Astrocyte (in vitro differentiated cells and primary cell): ENCODE measurements at regions not wholly inside any gene's neighbourhood (a gene's known extent, or its start where the extent isn't known, plus 50 kb on each side); places are given as distances from the start of the nearest gene placed in this dataset.

ENCODE experiments used
- DNase-seq: peaks from one replicate; pipeline ENCODE4 v3.0.0-alpha.2; 2010; ENCODE audit warnings: low read depth
- FAIRE-seq: peaks from 2 replicates; lab custom pipeline; 2011; peaks lifted over from hg19 to GRCh38; lab: Jason Lieb, UNC
- H2AFZ ChIP-seq: 2 replicates; pipeline ENCODE4 v1.6.0; 2012; ENCODE audit warnings: low read depth, low read length, inconsistent platforms
- H3K27ac ChIP-seq: 2 replicates; pipeline ENCODE4 v1.5.1; 2011; ENCODE audit warnings: low read depth, low read length, inconsistent platforms
- H3K27me3 ChIP-seq: 2 replicates; pipeline ENCODE4 v1.6.0; 2011; ENCODE audit warnings: low read length, inconsistent platforms; ENCODE audit not compliant: insufficient read depth
- H3K36me3 ChIP-seq: 2 replicates; pipeline ENCODE4 v1.5.1; 2011; ENCODE audit warnings: low read length, inconsistent platforms; ENCODE audit not compliant: insufficient read depth
- H3K4me1 ChIP-seq: 2 replicates; pipeline ENCODE4 v1.5.1; 2011; ENCODE audit warnings: low read length, inconsistent platforms; ENCODE audit not compliant: insufficient read depth
- H3K4me2 ChIP-seq: 2 replicates; pipeline ENCODE4 v1.6.0; 2012; ENCODE audit warnings: low read length, inconsistent platforms
- H3K4me3 ChIP-seq: 2 replicates; pipeline ENCODE4 v1.5.1; 2011; ENCODE audit warnings: low read depth, mild to moderate bottlenecking, low read length, inconsistent platforms; ENCODE audit not compliant: insufficient read depth
- H3K79me2 ChIP-seq: 2 replicates; pipeline ENCODE4 v1.6.0; 2012; ENCODE audit warnings: mild to moderate bottlenecking, low read length, inconsistent platforms; ENCODE audit not compliant: insufficient read depth
- H3K9ac ChIP-seq: 2 replicates; pipeline ENCODE4 v1.6.0; 2012; ENCODE audit warnings: mild to moderate bottlenecking, low read length, inconsistent platforms
- H3K9me3 ChIP-seq: 2 replicates; pipeline ENCODE4 v1.5.1; 2012; ENCODE audit warnings: low read depth, mild to moderate bottlenecking, low read length, inconsistent platforms; ENCODE audit not compliant: insufficient read depth
- H4K20me1 ChIP-seq: 2 replicates; pipeline ENCODE4 v1.6.0; 2012; ENCODE audit warnings: low read length, inconsistent platforms; ENCODE audit not compliant: insufficient read depth
- H3K27ac Mint-ChIP-seq: one replicate; pipeline ENCODE4 v1.8.0; 2021; ENCODE audit warnings: mild to moderate bottlenecking, mixed read lengths; ENCODE audit not compliant: unreplicated experiment
- H3K27me3 Mint-ChIP-seq: one replicate; pipeline ENCODE4 v1.8.0; 2021; ENCODE audit warnings: low read depth, mixed read lengths; ENCODE audit not compliant: unreplicated experiment
- H3K36me3 Mint-ChIP-seq: one replicate; pipeline ENCODE4 v1.8.0; 2021; ENCODE audit warnings: low read depth, mixed read lengths; ENCODE audit not compliant: unreplicated experiment
- H3K4me1 Mint-ChIP-seq: one replicate; pipeline ENCODE4 v1.8.0; 2021; ENCODE audit warnings: low read depth, mixed read lengths; ENCODE audit not compliant: unreplicated experiment
- H3K4me3 Mint-ChIP-seq: one replicate; pipeline ENCODE4 v1.8.0; 2021; ENCODE audit warnings: mild to moderate bottlenecking, moderate library complexity, mixed read lengths; ENCODE audit not compliant: unreplicated experiment
- H3K9me3 Mint-ChIP-seq: one replicate; pipeline ENCODE4 v1.8.0; 2021; ENCODE audit warnings: mild to moderate bottlenecking, mixed read lengths; ENCODE audit not compliant: unreplicated experiment
- CTCF ChIP-seq: IDR thresholded peaks from 2 replicates; pipeline ENCODE4 v1.5.1; 2011; ENCODE audit warnings: low read depth, mild to moderate bottlenecking, inconsistent platforms, low read length, moderate library complexity; ENCODE audit not compliant: insufficient read depth
- EZH2 ChIP-seq: IDR thresholded peaks from 2 replicates; pipeline ENCODE4 v1.6.1; 2012; ENCODE audit warnings: mild to moderate bottlenecking, low read length, inconsistent platforms; ENCODE audit not compliant: insufficient read depth

- Histone ChIP-seq H4K20me1 (no peaks in the 10 kb centered on the region), H3K4me1 (no peaks in the 10 kb centered on the region), H3K79me2 (no peaks in the 10 kb centered on the region), H3K36me3 (no peaks in the 10 kb centered on the region), H3K4me2 (no peak overlapping the region), H3K4me3 (no peak overlapping the region), H2AFZ (no peak overlapping the region), H3K9me3 (peaks cover 6% of the 10 kb centered on the region), H3K27me3 (no peaks in the 10 kb centered on the region), H3K27ac (no peak overlapping the region), H3K9ac (no peak overlapping the region)
- TF ChIP-seq CTCF (no peak), EZH2 (no peak)
- Mint-ChIP-seq H3K27ac (no peak overlapping the region), H3K4me3 (no peak overlapping the region), H3K27me3 (no peaks in the 10 kb centered on the region), H3K9me3 (peaks cover 3% of the 10 kb centered on the region), H3K36me3 (no peaks in the 10 kb centered on the region), H3K4me1 (peaks cover 1% of the 10 kb centered on the region)
- no peak for FAIRE-seq
- DNase-seq: no peak
Measured at GRCh38 chr3:82137861-82138260, 376.4 kb upstream of the GBE1 start.

GRCh38 chr3:82137050-82137449 lies 375.6 kb upstream of the GBE1 start:
- no peaks in the 10 kb centered on the region for H3K36me3 Mint-ChIP-seq
- H3K9me3 Mint-ChIP-seq: peaks cover 3% of the 10 kb centered on the region
- no peak for FAIRE-seq
- DNase-seq: no peak
- H3K9ac ChIP-seq: no peak overlapping the region
- H3K27me3 Mint-ChIP-seq: no peaks in the 10 kb centered on the region
- H3K36me3 ChIP-seq: no peaks in the 10 kb centered on the region
- H3K9me3 ChIP-seq: peaks cover 6% of the 10 kb centered on the region
- no peak overlapping the region for H3K4me3 ChIP-seq
- H3K4me1 ChIP-seq: no peaks in the 10 kb centered on the region
- peaks cover 2% of the 10 kb centered on the region for H3K4me1 Mint-ChIP-seq
- no peak for TF ChIP-seq EZH2
- TF ChIP-seq CTCF: no peak
- H3K27ac Mint-ChIP-seq: no peak overlapping the region
- H3K79me2 ChIP-seq: no peaks in the 10 kb centered on the region
- H2AFZ ChIP-seq: no peak overlapping the region
- no peaks in the 10 kb centered on the region for H3K27me3 ChIP-seq
- no peaks in the 10 kb centered on the region for H4K20me1 ChIP-seq
- H3K4me2 ChIP-seq: no peak overlapping the region
- H3K27ac ChIP-seq: no peak overlapping the region
- H3K4me3 Mint-ChIP-seq: no peak overlapping the region

- peaks cover 2% of the 10 kb centered on the region for H3K4me1 Mint-ChIP-seq
- H3K4me3 Mint-ChIP-seq: no peak overlapping the region
- Histone ChIP-seq H3K9ac (no peak overlapping the region), H3K9me3 (no peaks in the 10 kb centered on the region), H3K27ac (no peak overlapping the region), H3K27me3 (no peaks in the 10 kb centered on the region), H4K20me1 (no peaks in the 10 kb centered on the region), H2AFZ (no peak overlapping the region), H3K4me2 (no peak overlapping the region), H3K4me3 (no peak overlapping the region), H3K4me1 (no peaks in the 10 kb centered on the region), H3K36me3 (no peaks in the 10 kb centered on the region), H3K79me2 (no peaks in the 10 kb centered on the region)
- no peaks in the 10 kb centered on the region for H3K27me3 Mint-ChIP-seq
- DNase-seq: peak; percentile 26
- TF ChIP-seq EZH2 (no peak), CTCF (peak; percentile 84)
- H3K27ac Mint-ChIP-seq: no peak overlapping the region
- H3K9me3 Mint-ChIP-seq: no peaks in the 10 kb centered on the region
- FAIRE-seq: no peak
- H3K36me3 Mint-ChIP-seq: no peaks in the 10 kb centered on the region
Measured at GRCh38 chr3:82133070-82133606, 371.7 kb upstream of the GBE1 start.
